GM12891 (cell line): ENCODE measurements at regions not wholly inside any gene's neighbourhood (a gene's known extent, or its start where the extent isn't known, plus 50 kb on each side); places are given as distances from the start of the nearest gene placed in this dataset.

Source experiments
- DNase-seq: peaks from one replicate; pipeline ENCODE4 v3.0.0; 2011; ENCODE audit warnings: low spot score; ENCODE audit not compliant: insufficient read length
- FAIRE-seq: peaks from 2 replicates; lab custom pipeline; 2011; peaks lifted over from hg19 to GRCh38; lab: Jason Lieb, UNC
- PAX5 ChIP-seq: IDR thresholded peaks from 2 replicates; pipeline ENCODE4 v1.6.1; 2011; ENCODE audit warnings: low read length, moderate library complexity, mild to moderate bottlenecking; ENCODE audit not compliant: insufficient read depth, severe bottlenecking
- POLR2A ChIP-seq: IDR thresholded peaks from 2 replicates; pipeline ENCODE4 v1.6.1; 2011; ENCODE audit warnings: low read depth, low read length, control low read depth
- POLR2AphosphoS5 ChIP-seq: IDR thresholded peaks from 2 replicates; pipeline ENCODE4 v1.6.1; 2011; ENCODE audit warnings: low read depth, low read length, control low read depth
- POU2F2 ChIP-seq: IDR thresholded peaks from 2 replicates; pipeline ENCODE4 v1.6.1; 2011; ENCODE audit warnings: low read depth, mild to moderate bottlenecking, control low read depth, low read length, moderate library complexity
- SPI1 ChIP-seq: IDR thresholded peaks from 2 replicates; pipeline ENCODE4 v1.6.1; 2011; ENCODE audit warnings: low read depth, low read length, control low read depth
- TAF1 ChIP-seq: IDR thresholded peaks from 2 replicates; pipeline ENCODE4 v1.6.1; 2011; ENCODE audit warnings: low read depth, low read length, control low read depth

DNA sequence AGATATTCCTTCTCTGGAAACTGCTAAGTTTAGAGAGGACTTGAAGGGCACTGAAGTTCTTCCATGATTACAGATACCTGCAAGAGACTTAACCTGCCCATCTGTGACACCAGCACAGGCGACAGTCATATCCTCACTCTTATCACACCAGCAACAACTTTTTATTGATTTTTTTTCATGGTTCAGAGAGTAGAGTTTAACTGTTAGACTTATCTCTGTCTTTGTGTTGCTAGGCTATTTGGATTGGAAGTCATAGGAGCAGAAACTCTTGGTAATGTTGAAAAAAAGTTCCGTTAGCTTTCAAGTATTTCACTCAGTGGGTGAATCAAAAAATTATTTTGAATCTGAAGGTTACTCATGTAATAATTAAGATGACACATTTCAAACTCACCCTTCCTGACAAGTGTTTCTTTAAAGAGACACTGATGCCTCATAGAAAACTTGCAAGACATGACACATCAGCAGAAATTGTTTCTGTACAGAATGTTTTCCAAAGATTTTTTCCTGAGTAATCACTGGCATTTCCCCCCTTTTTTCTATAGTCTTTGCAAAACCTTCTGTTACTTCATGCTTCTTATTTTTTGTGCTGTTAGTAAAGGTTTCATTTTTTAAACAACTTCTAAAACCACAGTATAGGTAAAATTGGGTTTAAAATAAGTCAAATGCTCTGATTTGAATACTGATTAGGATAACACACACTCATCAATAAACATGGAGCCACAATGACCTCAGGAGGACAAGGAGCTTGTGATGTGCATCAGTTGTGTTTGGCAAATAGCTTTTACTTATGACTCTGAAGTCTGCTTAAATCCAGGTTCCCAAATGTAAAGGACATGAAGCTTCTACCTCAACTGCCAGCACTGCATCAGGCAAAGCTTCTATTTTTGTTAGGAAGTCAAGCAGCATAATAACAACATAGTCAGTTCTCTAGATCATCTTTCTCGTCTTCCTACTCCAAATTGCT lies 252.9 kb upstream of the MAN1A1 start:
- FAIRE-seq, result no peak
- TF ChIP-seq POLR2AphosphoS5 (no peak), SPI1 (no peak), TAF1 (no peak), POLR2A (no peak), PAX5 (no peak), POU2F2 (no peak)
- no peak for DNase-seq

DNA sequence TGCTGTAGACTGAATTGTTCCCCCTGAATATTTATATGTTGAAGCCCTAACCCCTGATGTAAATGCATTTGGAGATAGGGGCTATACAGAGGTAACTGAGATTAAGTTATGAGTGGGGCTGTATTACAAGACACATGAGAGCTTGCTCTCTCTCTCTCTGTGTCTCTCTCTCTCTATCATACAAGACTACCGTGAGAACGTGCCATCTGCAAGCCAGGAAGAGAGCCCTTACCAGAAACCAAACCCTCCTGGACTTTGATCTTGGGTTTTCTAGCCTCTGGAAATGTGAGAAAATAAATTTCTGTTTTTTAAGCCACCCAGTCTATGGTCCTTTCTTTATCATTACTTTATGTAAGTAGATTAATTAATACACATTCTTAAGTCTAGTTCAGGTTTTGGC lies 249.3 kb upstream of the MAN1A1 start:
- DNase-seq, result no peak
- no peak for TF ChIP-seq POU2F2
- TF ChIP-seq TAF1, result no peak
- no peak for FAIRE-seq

DNA sequence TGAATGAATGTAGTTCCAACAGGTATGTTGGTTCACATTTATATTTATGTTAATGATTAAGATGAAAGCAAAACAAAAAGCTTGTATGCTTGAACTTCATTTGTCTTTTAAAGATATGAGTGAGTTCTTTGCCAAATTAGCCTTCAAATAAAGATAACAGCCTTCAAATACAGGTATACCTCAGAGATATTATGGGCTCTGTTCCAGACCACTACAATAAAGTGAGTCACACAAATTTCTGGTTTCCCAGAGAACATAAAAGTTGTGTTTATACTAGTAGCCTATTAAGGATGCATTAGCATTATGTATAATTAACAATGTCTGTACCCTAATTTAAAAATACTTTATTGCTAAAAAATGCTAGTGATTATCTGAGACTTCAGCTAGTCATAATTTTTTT lies 245.3 kb upstream of the MAN1A1 start:
- TF ChIP-seq POLR2AphosphoS5 (no peak), PAX5 (no peak), SPI1 (no peak), POU2F2 (no peak), POLR2A (no peak), TAF1 (no peak)
- FAIRE-seq (no peak), DNase-seq (no peak)

DNA sequence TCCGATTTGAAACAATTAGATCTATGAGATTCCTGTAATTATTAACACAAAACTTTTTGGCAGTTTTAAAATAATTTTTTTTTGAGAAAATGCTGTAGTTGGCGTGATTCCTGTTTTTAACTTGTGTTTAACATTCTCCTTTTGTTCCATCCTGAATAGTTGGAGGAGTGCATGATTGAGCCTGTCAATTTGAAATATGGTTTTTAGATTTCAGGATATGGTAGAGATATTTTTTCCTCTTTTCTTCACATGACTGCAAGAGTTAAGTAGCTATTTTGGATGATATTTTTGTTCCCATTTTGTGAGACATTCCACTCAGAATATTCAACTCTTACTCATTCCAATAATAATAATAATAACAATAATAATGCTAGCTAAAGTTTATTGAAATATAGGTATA lies 241.7 kb upstream of the MAN1A1 start:
- TF ChIP-seq POU2F2 (no peak), PAX5 (no peak), SPI1 (no peak), POLR2AphosphoS5 (no peak), POLR2A (no peak), TAF1 (no peak)
- FAIRE-seq, result no peak
- DNase-seq, result no peak

DNA sequence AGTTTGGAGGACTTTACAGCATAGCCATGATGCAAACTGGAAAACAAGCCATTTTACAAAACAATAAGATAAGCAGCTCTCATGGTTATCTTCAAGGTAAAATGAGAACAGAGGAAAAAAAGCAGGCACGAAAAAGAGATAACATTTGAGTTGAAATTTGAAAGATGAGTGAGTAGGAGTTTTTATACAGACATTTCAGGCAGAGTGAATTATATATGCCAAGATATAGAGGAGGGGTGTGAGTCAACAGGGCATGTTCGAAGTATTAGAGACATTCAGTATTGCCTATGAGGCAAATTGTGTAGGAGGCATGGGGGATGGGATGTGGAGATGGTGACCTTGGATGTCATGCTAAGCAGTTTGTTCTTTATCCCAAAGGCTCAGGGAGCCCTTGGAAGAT lies 240.5 kb upstream of the MAN1A1 start:
- DNase-seq (no peak), FAIRE-seq (no peak)
- TF ChIP-seq PAX5 (no peak), POLR2A (no peak), TAF1 (no peak), POLR2AphosphoS5 (no peak)

DNA sequence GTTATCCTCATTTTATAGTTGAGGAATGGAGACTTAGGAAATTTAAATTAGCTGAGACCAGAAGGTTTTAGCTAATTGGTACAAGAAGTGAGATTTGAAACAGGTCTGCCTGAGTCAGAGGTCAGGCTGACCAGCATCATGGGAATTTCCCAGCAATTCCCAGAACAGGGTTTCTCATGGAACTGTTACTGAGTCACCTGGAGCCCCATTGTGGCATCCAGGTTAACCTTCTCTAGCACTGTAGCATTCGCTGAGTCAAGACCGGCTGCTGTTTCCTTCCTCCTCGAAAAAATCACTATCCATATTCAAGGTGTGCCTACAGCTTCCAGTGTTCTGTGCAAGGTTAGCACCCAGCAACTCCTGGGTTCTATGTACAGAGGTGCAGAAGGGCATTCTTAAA lies 238.0 kb upstream of the MAN1A1 start:
- no peak for DNase-seq
- TF ChIP-seq POLR2AphosphoS5 (no peak), PAX5 (no peak), POU2F2 (no peak), POLR2A (no peak), SPI1 (no peak), TAF1 (no peak)
- no peak for FAIRE-seq

DNA sequence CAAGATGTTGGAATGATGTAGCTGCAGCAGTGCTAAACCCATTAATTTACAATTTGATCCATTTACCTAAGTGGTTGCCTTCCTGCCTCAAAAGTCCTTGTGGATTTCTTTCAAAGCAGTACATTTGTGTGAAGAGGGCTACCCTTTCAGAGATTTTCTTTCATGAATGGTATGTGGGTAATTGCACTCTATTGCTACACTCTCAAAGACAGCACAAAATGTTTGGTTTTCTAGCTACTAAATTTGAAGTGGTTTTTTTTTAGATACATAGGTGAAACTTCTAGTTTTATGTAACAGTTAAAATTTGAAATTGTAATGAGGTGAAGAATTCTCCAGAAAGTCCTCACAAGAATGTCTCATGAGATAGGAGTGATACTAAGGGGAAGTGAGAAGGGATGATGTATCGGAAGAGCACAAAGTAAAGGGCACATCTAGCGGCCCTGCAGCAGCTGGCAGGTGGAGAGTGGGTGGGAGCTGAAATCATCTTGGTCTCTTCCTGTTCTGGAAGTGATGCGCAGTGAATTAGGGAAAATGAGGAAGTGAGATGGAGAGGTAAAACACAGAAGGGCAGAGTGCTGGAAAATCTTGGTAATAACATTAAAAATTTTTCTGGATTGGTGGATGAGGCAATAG lies 236.8 kb upstream of the MAN1A1 start:
- no peak for DNase-seq
- TF ChIP-seq PAX5, result no peak
- peak; percentile 97 for TF ChIP-seq SPI1
- peak; percentile 90 for FAIRE-seq

DNA sequence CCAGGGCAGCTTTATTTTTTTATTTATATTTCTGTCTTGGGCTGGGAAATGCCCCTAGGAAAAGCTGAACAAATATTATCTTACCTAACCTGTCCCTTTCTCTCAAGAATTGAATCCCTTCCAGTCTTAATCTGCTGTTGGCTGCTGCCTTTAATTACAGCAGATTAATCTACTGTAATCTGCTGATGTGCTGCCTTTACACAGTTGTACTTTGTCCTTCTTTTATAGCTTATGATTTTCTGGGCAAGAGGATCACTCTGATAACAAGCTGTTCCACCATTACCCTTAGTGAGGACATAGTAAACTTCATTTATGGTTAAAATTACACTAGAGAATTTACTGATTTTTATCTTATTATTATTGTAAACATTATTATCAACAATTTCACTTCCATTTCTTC lies 234.5 kb upstream of the MAN1A1 start:
- FAIRE-seq (no peak), DNase-seq (no peak)
- TF ChIP-seq POU2F2 (no peak), PAX5 (no peak), POLR2A (no peak), SPI1 (no peak), POLR2AphosphoS5 (no peak), TAF1 (no peak)

DNA sequence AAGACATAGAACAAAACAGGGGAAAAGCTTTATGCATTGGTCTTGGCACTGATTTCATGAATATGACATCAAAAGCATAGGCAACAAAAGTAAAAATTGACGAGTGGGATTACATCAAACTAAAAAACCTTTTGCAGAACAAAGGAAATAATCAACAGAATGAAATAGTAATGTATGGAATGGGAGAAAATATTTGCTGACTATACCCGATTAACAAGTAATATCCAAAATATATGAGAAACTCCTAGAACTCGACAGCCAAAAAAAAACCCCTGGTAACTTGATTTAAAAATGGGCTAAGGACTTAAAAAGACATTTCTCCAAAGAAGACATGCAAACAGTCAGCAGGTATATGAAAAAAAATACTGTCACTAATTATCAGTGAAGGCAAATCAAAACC lies 231.7 kb upstream of the MAN1A1 start:
- DNase-seq, result no peak
- no peak for TF ChIP-seq TAF1
- no peak for TF ChIP-seq SPI1
- FAIRE-seq, result no peak

DNA sequence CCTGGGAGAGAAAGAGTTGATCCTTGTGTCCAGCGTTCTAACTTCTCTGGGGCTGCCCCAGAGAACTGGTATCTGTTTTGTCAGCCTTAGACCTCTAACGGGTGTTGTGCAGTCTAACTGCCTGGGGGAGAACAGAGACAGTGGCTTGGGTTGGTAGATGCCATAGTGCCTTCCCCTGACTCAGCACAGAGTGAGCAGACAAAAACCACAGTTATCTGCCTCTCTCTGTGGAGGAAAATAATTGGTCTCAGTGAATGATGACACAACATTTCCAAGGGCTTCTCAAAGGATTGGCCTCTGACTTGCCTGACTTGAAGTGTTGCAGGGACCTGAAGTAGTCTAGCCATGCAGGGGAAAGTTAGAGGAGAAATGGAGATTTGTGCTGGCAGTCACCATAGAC lies 226.2 kb upstream of the MAN1A1 start:
- FAIRE-seq (no peak), DNase-seq (no peak)
- TF ChIP-seq POLR2A (no peak), SPI1 (no peak), PAX5 (no peak)

DNA sequence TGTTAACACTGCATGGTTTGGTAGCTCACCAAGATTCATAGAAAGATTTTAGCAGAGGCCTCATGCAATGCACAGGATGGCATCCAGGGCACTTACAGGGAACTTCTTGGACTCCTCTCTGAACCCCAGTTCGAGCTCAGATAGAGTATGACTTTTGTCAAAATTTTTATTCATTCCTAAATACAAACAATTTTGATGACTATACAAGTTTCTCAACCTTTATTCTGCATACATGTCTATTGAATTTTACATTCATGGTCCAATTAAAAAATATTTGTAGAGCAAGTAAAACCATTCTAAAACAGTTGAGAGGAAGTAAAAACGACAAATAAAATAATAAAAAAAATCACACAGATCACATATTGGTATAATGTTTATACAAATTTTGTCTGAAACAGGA lies 219.0 kb upstream of the MAN1A1 start:
- no peak for TF ChIP-seq POLR2AphosphoS5
- TF ChIP-seq TAF1, result no peak
- no peak for TF ChIP-seq PAX5
- no peak for TF ChIP-seq SPI1
- FAIRE-seq (no peak), DNase-seq (no peak)
